NCI-H69 (cell line): ENCODE measurements at regions not wholly inside any gene's neighbourhood (a gene's known extent, or its start where the extent isn't known, plus 50 kb on each side); places are given as distances from the start of the nearest gene placed in this dataset.

Source experiments
- DNase-seq: peaks from one replicate; lab custom pipeline; 2025; lab: John Stamatoyannopoulos, UW

- no peak for DNase-seq
Observed at GRCh38 chr7:91323626-91324158, 59.5 kb downstream of the FZD1 start.

- peak; percentile 66 for DNase-seq
Observed at GRCh38 chr7:91324663-91325062, 60.4 kb downstream of the FZD1 start.

- DNase-seq = no peak
Observed at GRCh38 chr7:91325726-91326125, 61.5 kb downstream of the FZD1 start.

- DNase-seq = no peak
Observed at GRCh38 chr7:91326516-91327199, 62.4 kb downstream of the FZD1 start.

- DNase-seq = no peak
Observed at GRCh38 chr7:91327346-91327745, 63.1 kb downstream of the FZD1 start.

- no peak for DNase-seq
Observed at GRCh38 chr7:91329571-91329970, 65.3 kb downstream of the FZD1 start.

- no peak for DNase-seq
Observed at GRCh38 chr7:91330191-91330808, 66.1 kb downstream of the FZD1 start.

GRCh38 chr7:91330866-91331265 lies 66.6 kb downstream of the FZD1 start:
- no peak for DNase-seq

- DNase-seq = no peak
Observed at GRCh38 chr7:91336106-91336505, 71.9 kb downstream of the FZD1 start.

GRCh38 chr7:91338226-91339020 lies 74.2 kb downstream of the FZD1 start:
- DNase-seq = no peak

GRCh38 chr7:91342346-91342745 lies 78.1 kb downstream of the FZD1 start:
- DNase-seq = no peak

- no peak for DNase-seq
Observed at GRCh38 chr7:91343420-91343960, 79.3 kb downstream of the FZD1 start.

GRCh38 chr7:91343996-91344629 lies 79.9 kb downstream of the FZD1 start:
- no peak for DNase-seq

- DNase-seq = no peak
Observed at GRCh38 chr7:91344911-91345310, 80.7 kb downstream of the FZD1 start.

GRCh38 chr7:91345449-91345848 lies 81.2 kb downstream of the FZD1 start:
- no peak for DNase-seq

GRCh38 chr7:91346426-91346825 lies 82.2 kb downstream of the FZD1 start:
- DNase-seq = peak; percentile 9

GRCh38 chr7:91347290-91347689 lies 83.1 kb downstream of the FZD1 start:
- peak; percentile 11 for DNase-seq

GRCh38 chr7:91348711-91349110 lies 84.5 kb downstream of the FZD1 start:
- DNase-seq = no peak

GRCh38 chr7:91351374-91351773 lies 87.1 kb downstream of the FZD1 start:
- peak; percentile 4 for DNase-seq

GRCh38 chr7:91352091-91352490 lies 87.9 kb downstream of the FZD1 start:
- no peak for DNase-seq

- DNase-seq = no peak
Observed at GRCh38 chr7:91353848-91354247, 89.6 kb downstream of the FZD1 start.
